ENCODE measurements at regions not wholly inside any gene's neighbourhood (a gene's known extent, or its start where the extent isn't known, plus 50 kb on each side); places are given as distances from the start of the nearest gene placed in this dataset.
"Not testable (repeated sequence)": the region's sequence is repeated elsewhere in the genome, so short reads cannot be mapped to it uniquely, and the experiment has no call there.

- no peak for DNase-seq (ENCODE audit: low read depth in 2 of 2)
Observed at GRCh38 chr7:131143869-131144268, 183.8 kb upstream of the MKLN1 start.

- no peak for DNase-seq (ENCODE audit: low read depth in 2 of 2)
Observed at GRCh38 chr7:131145026-131145425, 182.7 kb upstream of the MKLN1 start.

DNA sequence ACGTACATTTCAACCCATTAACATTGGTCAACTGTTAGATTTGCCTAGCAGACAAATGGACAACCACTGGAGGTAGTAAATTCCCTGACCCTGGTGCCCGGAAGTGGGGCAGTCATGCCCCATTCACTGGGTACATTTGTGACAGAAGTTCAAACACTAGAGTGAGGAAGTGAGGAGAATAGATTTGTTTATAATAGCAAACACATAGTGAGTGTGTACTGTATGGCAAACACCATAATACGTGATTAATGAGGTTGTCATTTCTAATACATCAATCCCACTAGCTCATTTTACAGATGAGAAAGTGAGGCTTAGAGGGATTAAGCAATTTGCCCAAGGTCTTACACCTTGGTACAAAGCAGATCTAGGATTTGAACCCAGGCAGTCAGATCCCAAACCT, 181.9 kb upstream of the MKLN1 start:
- no peak for DNase-seq (ENCODE audit: low read depth in 2 of 2)

- DNase-seq (ENCODE audit: low read depth in 2 of 2): no peak
Observed at GRCh38 chr7:131147604-131148003, 180.1 kb upstream of the MKLN1 start.

GRCh38 chr7:131148258-131148657, 179.4 kb upstream of the MKLN1 start:
- no peak for DNase-seq (ENCODE audit: low read depth in 2 of 2)

- no peak for DNase-seq (ENCODE audit: low read depth in 2 of 2)
Observed at GRCh38 chr7:131148708-131149428, 178.8 kb upstream of the MKLN1 start.

GRCh38 chr7:131149429-131149773, 178.3 kb upstream of the MKLN1 start:
- no peak for DNase-seq (ENCODE audit: low read depth in 2 of 2)

GRCh38 chr7:131149840-131150239, 177.8 kb upstream of the MKLN1 start:
- DNase-seq (ENCODE audit: low read depth in 2 of 2): no peak

DNA sequence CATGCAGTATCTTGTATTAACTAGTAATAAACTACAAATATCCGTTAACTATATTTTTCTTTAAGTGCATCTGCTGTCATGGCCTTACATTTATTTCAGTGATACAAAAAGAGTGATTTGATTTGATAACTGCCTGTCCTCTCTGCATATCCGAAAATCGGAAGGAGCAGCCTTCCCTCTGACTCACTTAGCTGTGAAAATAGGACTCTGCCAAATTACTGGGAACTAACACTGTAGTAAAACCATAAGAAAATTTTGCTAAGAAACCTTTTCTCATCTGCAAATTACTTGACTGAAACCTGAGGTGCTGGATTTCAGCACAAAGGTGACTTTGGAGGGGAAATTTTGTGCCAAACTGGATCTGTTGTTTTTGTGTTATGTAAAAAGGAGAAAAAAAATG, 176.6 kb upstream of the MKLN1 start:
- DNase-seq (ENCODE audit: low read depth in 2 of 2): no peak

- DNase-seq (ENCODE audit: low read depth in 2 of 2): no peak
Observed at GRCh38 chr7:131152766-131153165, 174.9 kb upstream of the MKLN1 start.

DNA sequence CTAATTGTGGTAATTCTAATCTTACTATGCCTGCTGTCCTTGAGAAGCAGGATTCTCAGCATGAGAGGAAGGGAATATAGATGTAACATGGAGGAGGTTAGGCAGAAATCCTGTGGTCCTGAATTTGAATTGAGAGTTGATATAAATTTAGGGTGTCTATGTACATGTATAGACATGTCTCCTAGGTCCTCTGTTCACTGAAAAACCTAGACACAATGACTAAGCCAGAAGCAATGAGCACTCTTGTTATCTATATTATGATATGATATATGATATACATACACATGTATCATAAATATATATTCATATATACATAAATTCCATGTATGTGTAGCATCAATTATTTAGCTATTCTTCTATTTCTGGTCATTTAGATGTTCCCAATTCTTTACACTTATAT, 173.3 kb upstream of the MKLN1 start:
- no peak for DNase-seq (ENCODE audit: low read depth in 2 of 2)

- DNase-seq (ENCODE audit: low read depth in 2 of 2): no peak
Observed at GRCh38 chr7:131157530-131158243, 170.0 kb upstream of the MKLN1 start.

DNA sequence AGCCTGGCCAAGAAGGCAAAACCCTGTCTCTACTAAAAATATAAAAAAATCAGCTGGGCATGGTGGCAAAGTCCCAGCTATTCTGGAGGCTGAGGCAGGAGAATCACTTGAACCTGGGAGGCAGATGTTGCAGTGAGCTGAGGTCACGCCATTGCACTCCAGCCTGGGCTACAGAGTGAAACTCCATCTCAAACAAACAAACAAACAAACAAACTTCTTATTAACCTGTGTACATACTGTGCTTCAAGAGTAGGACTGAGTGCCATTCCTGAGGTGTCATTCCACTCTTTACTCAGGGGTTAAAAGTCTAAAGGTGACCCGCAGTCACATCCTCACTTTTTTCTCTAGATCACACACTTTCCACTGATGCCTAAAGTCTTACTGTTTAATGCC, 169.4 kb upstream of the MKLN1 start:
- not testable (repeated sequence) for DNase-seq (ENCODE audit: low read depth in 2 of 2)

DNA sequence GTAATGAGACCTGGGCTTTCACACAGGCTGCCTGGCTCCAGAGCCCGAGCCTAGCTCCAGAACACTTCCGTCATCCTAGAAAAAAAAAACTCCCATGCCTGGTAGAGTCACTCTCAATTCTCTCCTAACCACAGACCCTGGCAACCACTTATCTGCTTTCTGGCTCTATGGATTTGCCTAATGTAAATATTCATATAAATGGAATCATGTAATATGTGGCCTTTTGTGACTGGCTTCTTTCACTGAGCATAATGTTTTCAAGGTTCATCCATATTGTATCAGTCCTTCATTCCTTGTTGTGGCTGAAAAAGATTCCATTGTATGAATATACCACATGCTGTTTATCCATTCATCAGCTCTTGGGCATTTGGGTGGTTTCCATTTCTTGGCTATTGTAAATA, 167.7 kb upstream of the MKLN1 start:
- DNase-seq (ENCODE audit: low read depth in 2 of 2): no peak

DNA sequence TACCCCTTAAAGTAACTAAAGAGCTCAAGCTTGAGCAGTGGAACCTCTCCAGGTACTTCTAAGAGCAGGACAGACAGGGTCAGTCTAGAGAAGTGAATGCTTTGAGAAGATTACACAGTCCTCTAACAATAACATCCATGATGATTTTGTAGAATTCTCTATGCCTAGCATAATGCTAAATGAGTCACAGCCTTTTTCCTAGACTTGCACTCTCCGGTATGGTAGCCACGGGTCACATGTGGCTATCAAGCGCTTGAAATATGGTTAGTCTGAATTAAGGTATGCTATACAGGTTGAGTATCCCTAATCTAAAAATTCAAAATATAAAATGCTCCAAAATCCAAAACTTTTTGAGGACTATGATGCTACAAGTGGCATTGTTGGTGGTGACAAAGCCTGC, 166.6 kb upstream of the MKLN1 start:
- DNase-seq (ENCODE audit: low read depth in 2 of 2): no peak

DNA sequence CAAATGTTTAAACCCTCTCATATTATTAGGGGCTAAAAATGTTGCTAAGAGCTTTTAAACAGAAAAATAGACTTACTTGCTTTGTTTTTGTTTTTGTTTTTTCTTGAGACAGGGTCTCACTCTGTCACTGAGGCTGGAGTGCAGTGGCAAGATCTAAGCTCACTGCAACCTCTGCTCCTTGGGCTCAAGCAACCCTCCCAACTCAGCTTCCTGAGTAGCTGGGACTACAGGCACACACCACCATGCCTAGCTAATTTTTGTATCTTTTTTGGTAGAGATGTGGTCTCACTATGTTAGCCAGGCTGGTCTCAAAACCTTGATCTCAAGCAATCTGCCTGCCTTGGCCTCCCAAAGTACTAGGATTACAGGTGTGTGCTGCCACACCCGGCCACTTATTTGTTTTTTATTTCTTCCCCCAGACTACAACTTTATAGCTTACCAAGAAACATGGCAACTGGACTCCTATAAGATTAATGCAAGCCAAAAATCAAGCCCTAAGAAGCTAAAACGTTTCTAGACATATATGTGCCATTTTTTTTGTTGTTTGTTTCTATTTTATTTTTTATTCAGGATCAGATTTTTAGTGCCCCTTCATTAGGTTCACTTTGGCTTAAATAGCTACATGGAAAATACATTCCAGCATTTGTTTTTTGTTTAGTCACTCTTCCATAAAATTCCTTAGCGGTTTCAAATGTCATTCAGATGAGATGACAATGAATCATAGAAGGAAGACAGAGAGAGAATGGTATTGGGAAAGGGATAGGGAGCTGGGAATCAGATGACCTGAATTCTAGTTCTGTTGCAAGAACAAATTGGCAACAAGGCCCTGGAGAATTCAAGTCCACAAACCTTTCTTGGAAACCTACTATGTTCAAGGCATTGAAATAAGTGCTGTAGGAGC, 163.4 kb upstream of the MKLN1 start:
- no peak for DNase-seq (ENCODE audit: low read depth in 2 of 2)

DNA sequence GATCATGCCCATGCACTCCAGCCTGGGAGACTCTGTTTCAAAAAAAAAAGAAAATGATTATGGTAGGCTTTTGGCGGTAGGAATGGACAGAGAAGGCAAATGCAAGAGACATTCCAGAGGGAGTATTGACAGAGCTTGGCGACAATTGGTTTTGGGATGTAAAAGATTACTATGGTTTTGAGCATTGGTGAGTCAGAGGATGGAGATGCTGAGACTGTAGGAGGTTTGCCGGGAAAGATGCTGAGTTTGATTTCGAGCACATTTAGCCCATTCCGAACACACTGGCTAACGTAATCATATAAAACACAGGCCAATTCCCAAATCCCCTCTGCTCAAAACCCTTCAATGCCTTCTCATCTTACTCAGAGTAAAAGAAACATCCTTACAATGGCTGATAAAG, 161.6 kb upstream of the MKLN1 start:
- no peak for DNase-seq (ENCODE audit: low read depth in 2 of 2)

- no peak for DNase-seq (ENCODE audit: low read depth in 2 of 2)
Observed at GRCh38 chr7:131170440-131171271, 157.0 kb upstream of the MKLN1 start.

GRCh38 chr7:131173145-131173890, 154.4 kb upstream of the MKLN1 start:
- DNase-seq (ENCODE audit: low read depth in 2 of 2): no peak

GRCh38 chr7:131174391-131174790, 153.3 kb upstream of the MKLN1 start:
- no peak for DNase-seq (ENCODE audit: low read depth in 2 of 2)

- no peak for DNase-seq (ENCODE audit: low read depth in 2 of 2)
Observed at GRCh38 chr7:131174855-131175254, 152.8 kb upstream of the MKLN1 start.

Measured in stimulated activated CD4-positive, alpha-beta T cell treated with anti-CD3 and anti-CD28 coated beads, Interleukin-15, amount 100 ng/mL, for 48 hours (primary cell).